ENCODE measurements at regions not wholly inside any gene's neighbourhood (a gene's known extent, or its start where the extent isn't known, plus 50 kb on each side); places are given as distances from the start of the nearest gene placed in this dataset.
A peak's percentile ranks its signal among the peaks of the same experiment; 100 is the strongest.

- DNase-seq (ENCODE audit: low read depth), result no peak
These were observed 290.4 kb upstream of the MON1B start for GRCh38 chr16:76900285-76901263.

- DNase-seq (ENCODE audit: low read depth), result no peak
These were observed 284.4 kb upstream of the MON1B start for GRCh38 chr16:76906552-76906951.

GRCh38 chr16:76910931-76911330, 280.1 kb upstream of the MON1B start:
- DNase-seq (ENCODE audit: low read depth), result no peak

- no peak for DNase-seq (ENCODE audit: low read depth)
These were observed 277.9 kb upstream of the MON1B start for GRCh38 chr16:76913046-76913445.

GRCh38 chr16:76926042-76926441, 264.9 kb upstream of the MON1B start:
- no peak for DNase-seq (ENCODE audit: low read depth)

GRCh38 chr16:76926595-76926994, 264.4 kb upstream of the MON1B start:
- no peak for DNase-seq (ENCODE audit: low read depth)

GRCh38 chr16:76931186-76931585, 259.8 kb upstream of the MON1B start:
- DNase-seq (ENCODE audit: low read depth), result no peak

- DNase-seq (ENCODE audit: low read depth), result no peak
These were observed 258.3 kb upstream of the MON1B start for GRCh38 chr16:76932541-76933211.

- DNase-seq (ENCODE audit: low read depth), result no peak
These were observed 250.7 kb upstream of the MON1B start for GRCh38 chr16:76940251-76940650.

GRCh38 chr16:76941113-76941512, 249.9 kb upstream of the MON1B start:
- no peak for DNase-seq (ENCODE audit: low read depth)

- no peak for DNase-seq (ENCODE audit: low read depth)
These were observed 248.9 kb upstream of the MON1B start for GRCh38 chr16:76942089-76942488.

GRCh38 chr16:76943921-76944320, 247.1 kb upstream of the MON1B start:
- DNase-seq (ENCODE audit: low read depth), result no peak

GRCh38 chr16:76946879-76947278, 244.1 kb upstream of the MON1B start:
- DNase-seq (ENCODE audit: low read depth), result peak; percentile 1

- DNase-seq (ENCODE audit: low read depth), result no peak
These were observed 243.2 kb upstream of the MON1B start for GRCh38 chr16:76947749-76948148.

GRCh38 chr16:76955629-76956028, 235.4 kb upstream of the MON1B start:
- no peak for DNase-seq (ENCODE audit: low read depth)

GRCh38 chr16:76956394-76956793, 234.6 kb upstream of the MON1B start:
- no peak for DNase-seq (ENCODE audit: low read depth)

GRCh38 chr16:76956841-76957240, 234.1 kb upstream of the MON1B start:
- no peak for DNase-seq (ENCODE audit: low read depth)

- no peak for DNase-seq (ENCODE audit: low read depth)
These were observed 231.8 kb upstream of the MON1B start for GRCh38 chr16:76959166-76959565.

GRCh38 chr16:76963614-76964315, 227.2 kb upstream of the MON1B start:
- no peak for DNase-seq (ENCODE audit: low read depth)

GRCh38 chr16:76964464-76965154, 226.4 kb upstream of the MON1B start:
- no peak for DNase-seq (ENCODE audit: low read depth)

GRCh38 chr16:76970087-76970744, 220.8 kb upstream of the MON1B start:
- no peak for DNase-seq (ENCODE audit: low read depth)

Measured in LHCN-M2 (cell line).